ENCODE measurements at regions not wholly inside any gene's neighbourhood (a gene's known extent, or its start where the extent isn't known, plus 50 kb on each side); places are given as distances from the start of the nearest gene placed in this dataset.
"Not testable (repeated sequence)": the region's sequence is repeated elsewhere in the genome, so short reads cannot be mapped to it uniquely, and the experiment has no call there.

- DNase-seq, result no peak
Observed at GRCh38 chr1:115531631-115532264, 110.0 kb upstream of the VANGL1 start.

DNA sequence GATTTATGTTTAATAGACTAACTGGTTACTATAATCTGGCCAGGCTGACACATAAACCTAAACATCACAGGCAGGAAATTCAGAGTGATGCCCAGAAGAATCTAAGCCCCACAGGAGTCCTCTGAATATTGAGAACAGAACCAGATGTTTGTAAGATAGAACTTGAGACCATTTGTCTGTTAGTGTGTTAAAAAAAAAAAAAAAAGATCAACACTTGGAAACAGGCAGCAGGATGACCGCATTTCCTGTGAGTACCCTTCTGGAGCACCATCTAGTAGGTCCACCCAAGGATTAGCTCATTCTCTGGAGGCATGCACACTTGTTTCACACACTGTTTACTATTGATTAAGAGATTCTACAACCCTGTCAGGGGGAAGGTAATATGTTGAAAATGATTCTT lies 111.4 kb upstream of the VANGL1 start:
- DNase-seq, result no peak

GRCh38 chr1:115529216-115529897 lies 112.4 kb upstream of the VANGL1 start:
- DNase-seq, result no peak

- not testable (repeated sequence) for DNase-seq
Observed at GRCh38 chr1:115528336-115528735, 113.4 kb upstream of the VANGL1 start.

- no peak for DNase-seq
Observed at GRCh38 chr1:115527746-115528145, 114.0 kb upstream of the VANGL1 start.

DNA sequence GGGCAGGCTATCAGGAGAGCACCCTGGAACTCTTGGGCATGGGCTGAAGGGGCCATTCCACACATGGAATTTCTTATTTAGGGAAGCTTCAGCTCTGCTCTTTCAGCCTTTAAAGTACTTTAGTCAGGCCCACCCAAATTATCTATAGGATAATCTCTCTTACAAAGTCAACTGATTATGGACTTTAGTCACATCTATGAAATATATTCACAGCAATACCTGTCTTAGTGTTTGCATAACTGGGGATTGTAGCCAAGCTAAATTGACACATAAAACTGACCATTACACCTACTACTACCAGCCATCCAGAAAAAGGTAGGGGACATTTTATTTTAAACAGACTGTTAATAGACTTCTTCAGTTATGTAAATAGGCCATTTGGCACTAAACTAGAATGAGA lies 114.9 kb upstream of the VANGL1 start:
- DNase-seq, result no peak

GRCh38 chr1:115524236-115524635 lies 117.5 kb upstream of the VANGL1 start:
- DNase-seq, result no peak

GRCh38 chr1:115522386-115522785 lies 119.4 kb upstream of the VANGL1 start:
- DNase-seq, result no peak

GRCh38 chr1:115515270-115515669 lies 126.5 kb upstream of the VANGL1 start:
- no peak for DNase-seq

- DNase-seq, result not testable (repeated sequence)
Observed at GRCh38 chr1:115510226-115510625, 131.5 kb upstream of the VANGL1 start.

DNA sequence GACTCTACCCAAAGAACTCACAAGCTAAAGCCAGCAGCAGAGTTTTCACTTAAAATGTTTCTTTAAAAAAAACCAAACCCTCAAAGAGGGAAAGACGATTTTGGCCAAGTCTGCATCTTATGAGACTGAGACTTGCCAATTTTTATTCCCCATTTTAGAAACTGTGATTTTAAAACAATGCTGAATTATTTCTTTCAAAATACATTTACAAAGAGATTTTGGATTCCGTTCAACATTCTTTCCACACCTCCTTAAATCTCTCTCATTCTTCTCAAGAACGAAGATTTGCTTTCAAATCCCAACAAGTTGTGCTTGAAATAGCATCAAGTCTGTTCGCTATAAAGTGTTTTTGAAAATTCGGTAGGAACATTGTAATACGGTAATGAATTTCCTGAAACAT lies 133.9 kb upstream of the VANGL1 start:
- DNase-seq, result no peak

DNA sequence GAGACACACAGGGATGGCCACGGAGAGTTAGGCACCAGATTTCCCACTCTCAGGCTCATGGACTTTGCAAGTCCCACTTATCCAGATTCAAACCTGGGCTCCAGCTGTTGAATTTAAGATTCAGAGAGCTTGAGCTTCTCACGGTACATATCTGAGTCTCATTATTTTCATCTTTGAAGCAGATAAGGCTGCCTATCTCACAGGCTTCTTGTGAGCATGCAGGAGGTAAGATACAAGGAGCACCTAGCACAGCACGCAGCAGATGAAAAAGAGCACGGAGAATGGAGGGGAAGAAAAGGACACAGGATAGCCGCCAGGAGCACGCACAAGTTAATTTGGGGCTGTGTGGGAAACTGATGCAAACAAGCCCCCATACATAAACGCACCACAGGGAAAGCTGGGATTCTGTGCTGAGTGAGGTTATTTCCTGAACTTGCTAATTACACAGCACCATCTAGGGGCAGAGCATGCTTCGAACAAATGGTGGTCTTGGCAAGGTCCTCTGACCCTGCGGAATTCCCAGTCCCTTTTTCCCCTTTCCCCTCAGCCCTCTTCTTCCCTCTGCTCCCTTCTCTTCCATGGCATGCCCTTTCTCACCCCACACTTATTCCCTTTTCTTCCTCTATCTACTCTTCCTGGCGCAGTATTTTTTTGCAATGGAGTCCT lies 134.7 kb upstream of the VANGL1 start:
- no peak for DNase-seq

- DNase-seq, result no peak
Observed at GRCh38 chr1:115506518-115506917, 135.3 kb upstream of the VANGL1 start.

DNA sequence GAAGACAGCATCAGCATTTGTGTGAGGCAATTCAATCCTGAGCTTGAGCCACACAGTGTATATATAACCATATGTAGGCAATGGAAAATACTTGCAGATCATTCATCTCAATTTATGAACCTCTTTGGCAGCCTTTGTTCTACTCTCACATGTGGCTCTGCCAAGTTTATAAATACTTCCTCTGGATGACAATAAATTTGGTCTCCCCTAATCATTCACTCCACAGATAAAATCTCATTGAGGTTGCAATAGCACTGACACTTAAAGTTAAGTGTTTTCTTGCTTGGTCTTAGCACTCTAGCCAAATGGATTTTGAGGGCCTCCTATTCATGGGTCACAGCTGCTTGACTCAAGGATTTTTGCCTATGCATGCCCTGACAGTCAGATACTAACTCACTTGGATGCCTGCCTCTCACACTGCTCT lies 136.6 kb upstream of the VANGL1 start:
- no peak for DNase-seq

GRCh38 chr1:115502183-115502582 lies 139.6 kb upstream of the VANGL1 start:
- DNase-seq, result not testable (repeated sequence)

DNA sequence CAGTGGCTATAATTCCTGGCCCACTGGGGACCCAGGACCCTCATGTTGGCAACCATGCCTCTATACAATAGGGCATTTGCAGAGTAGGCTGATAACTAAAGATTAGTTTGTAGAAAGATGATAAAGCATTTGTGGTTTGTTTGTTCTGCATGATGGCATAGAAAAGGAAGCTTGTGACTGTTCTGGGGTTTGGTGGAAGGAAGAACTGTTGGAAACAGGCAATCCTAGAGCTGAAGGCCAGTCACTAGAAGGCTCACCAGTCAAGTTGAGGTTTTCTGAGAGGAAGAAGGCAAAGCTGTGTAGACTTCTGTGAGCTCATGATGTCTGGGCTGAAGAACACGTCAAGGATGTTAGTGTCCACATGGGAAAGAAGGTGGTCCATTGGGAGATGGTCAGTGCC lies 140.3 kb upstream of the VANGL1 start:
- DNase-seq, result no peak

DNA sequence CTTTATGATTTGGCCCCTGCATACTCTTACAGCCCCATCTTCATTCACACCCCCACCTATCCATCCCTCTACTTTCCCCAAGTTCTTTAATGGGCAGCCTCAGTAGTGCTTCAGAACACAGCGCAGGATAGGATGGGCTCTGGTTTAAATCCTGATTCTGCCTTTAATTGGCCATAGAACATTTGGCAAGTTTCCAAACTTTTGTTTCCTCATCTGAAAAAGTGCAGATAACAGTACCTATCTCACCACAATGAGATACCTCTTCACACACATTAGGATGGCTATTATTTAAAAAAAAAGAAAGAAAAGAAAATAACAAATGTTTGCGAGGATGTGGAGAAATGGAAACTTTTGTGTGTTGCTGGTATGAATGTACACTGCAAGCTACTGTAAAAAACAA lies 142.5 kb upstream of the VANGL1 start:
- no peak for DNase-seq

DNA sequence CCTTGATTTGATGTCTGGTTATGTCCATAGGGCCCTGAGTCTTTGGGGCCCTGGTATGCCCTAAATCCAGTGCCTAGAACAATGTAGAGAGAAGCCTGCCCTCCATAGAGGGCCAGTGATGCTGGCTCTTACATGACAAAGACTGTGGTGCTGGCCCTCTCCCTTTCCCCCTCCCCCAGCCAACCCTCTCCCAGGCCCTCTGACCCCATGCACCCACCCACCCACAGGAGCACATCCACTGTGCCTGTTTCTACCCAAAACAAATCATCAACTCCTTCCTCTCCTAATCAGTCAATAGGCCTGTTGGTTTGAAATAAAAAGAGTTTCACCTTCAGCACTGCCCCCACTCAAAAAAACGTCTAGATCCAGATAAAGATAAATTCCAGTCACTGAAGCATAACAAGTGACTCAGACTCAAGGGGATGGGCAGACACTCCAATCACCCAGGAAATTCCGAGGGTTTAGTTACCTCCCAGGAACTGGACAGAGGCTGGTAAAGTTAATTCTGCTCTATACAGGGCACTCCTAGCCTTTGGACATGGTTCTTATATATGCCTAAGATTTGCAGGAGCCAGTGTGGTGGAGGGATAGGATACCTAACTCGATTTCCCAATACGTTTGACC lies 144.8 kb upstream of the VANGL1 start:
- peak; percentile 55 for DNase-seq

GRCh38 chr1:115495625-115496024 lies 146.1 kb upstream of the VANGL1 start:
- no peak for DNase-seq

GRCh38 chr1:115495111-115495510 lies 146.7 kb upstream of the VANGL1 start:
- no peak for DNase-seq

DNA sequence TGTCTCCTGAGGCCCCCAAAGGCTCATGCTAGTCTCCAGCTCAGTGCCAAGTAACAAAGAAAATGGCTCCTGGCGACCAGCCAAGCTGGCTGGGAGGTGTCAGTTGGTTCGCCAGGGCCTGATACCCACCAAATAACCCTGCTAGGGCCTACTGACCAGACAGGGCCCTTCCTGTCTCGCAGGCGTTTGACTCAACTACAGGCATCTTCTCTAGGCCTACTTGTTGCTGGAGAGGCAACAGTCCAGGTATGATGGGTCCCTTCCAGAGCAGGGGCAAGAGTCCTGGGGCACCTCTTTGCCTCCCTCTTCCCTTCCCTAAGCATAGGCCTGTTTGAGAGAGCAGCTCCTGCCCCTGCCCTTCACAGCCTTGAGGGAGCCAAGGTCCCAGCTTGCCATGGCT lies 147.9 kb upstream of the VANGL1 start:
- no peak for DNase-seq

GRCh38 chr1:115492880-115493279 lies 148.9 kb upstream of the VANGL1 start:
- peak; percentile 33 for DNase-seq

GRCh38 chr1:115492019-115492595 lies 149.7 kb upstream of the VANGL1 start:
- DNase-seq, result no peak
